IPS-NIHi7 (cell line): ENCODE measurements at regions not wholly inside any gene's neighbourhood (a gene's known extent, or its start where the extent isn't known, plus 50 kb on each side); places are given as distances from the start of the nearest gene placed in this dataset.

Experiments
- DNase-seq: peaks from one replicate; pipeline ENCODE4 v3.0.0; 2012; ENCODE audit warnings: mixed read lengths; ENCODE audit errors: extremely low spot score

- no peak for DNase-seq
Measured at GRCh38 chr10:28811639-28812349, 134.5 kb downstream of the BAMBI start.

DNA sequence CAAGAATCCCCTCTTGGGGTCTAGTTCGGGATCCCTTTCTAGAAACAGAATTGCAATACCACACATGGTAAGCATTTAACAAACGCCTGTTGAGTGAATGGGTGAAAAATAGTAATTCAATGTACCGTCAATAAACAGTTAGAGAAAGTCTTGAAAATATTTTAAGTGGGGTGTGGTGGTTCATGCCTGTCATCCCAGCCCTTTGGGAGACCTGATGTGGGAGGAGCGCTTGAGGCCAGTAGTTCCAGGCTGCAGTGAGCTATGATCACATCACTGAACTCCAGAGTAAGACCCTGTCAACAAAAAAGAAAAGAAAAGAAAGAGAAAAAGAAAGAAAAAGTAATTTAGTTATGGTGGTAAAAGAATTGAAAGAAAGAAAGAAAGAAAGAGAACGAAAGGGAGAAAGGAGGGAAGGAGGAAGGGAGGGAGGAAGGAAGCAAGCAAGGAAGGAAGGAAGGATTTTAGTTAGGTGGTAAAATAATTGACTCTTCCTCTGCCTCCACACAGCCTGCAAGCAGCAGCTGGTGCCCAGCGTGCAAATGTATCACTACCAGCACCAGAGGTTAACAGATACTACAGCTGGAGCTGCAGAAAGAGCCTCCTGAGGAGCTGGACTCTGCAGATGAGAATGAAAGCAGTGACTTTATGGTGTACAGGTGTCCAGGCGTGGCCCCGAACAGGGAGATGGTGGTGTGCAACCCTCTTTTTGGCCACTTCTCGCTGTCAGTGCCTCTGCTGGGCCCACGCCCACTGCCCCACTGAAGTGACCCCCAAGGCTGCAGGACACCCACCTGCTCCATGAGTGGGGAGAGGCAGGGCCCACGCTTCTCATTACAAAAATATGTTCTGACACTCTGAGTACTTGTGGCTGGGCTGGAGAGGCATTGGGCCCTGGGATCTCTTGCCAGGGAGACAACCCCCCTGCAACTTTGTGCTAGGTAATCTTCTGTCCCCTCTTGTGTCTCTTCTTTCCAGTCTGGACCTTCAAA, 135.4 kb downstream of the BAMBI start:
- no peak for DNase-seq

DNA sequence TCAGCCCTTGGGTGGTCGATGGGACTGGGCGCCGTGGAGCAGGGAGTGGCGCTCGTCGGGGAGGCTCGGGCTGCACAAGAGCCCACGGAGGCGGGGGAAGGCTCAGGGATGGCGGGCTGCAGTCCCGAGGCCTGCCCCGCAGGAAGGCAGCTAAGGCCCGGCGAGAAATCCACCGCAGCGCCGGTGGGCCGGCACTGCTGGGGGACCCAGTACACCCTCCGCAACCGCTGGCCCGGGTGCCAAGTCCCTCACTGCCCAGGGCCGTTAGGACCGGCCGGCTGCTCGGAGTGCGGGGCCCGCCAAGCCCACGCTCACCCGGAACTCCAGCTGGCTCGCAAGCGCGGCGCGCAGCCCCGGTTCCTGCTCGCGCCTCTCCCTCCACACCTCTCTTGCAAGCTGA, 138.4 kb downstream of the BAMBI start:
- no peak for DNase-seq

GRCh38 chr10:28822719-28823464, 145.6 kb downstream of the BAMBI start:
- peak; percentile 33 for DNase-seq

GRCh38 chr10:28823501-28824075, 146.3 kb downstream of the BAMBI start:
- no peak for DNase-seq

DNA sequence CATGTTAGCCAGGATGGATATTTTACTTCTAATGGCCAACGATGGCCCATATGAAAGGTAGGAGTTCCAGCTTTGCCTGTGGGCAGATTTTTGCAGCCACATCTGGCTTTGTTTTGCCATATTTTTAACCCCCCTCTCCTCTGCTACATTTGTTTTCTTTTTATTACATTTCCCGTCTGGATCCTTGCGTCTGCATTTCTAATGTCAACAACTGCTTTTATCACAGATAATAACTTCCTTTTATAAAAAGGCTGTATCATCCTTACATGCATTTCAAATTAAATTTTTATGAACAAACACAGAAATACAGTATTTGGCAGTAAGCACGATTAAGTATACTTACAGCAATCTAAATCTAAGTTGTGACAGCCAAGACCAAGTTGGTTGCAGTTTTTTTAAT, 156.0 kb downstream of the BAMBI start:
- DNase-seq = no peak

GRCh38 chr10:28836435-28836743, 159.1 kb downstream of the BAMBI start:
- DNase-seq = no peak

DNA sequence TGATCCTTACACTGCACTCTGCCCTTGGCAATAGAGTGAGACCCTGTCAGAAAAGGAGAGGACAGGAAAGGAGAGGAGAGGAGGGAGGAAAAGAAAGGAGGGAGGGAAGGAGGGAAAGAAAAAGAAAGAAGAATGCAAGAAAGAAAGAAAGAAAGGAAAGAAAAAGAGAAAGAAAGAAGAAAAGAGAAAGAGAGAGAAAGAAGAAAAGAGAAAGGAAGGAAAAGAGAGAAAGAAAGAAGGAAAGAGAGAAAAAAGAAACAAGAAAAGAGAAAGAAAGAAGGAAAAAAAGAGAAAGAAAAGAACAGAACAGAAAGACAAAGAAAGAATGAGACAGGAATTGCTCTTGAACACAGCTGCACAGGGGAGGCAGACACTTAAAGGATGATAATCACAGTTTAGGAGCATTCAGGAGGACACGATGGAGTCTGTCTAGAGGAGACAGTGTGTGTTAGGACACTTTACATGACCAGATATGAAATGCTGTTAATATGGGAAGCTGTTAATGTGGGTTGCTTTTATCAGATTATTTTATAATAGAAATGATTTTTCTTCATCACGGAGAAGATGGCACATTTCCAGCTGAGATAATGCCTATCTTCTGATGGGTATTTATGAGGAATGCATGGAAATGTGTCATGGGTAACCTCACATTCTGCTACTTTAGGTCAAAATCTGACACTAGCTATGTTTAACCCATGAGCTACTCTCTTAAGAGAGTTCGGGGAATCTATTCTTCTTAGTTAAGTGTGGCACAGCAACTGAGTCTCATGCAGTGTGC, 160.5 kb downstream of the BAMBI start:
- DNase-seq = no peak

GRCh38 chr10:28838908-28839307, 161.6 kb downstream of the BAMBI start:
- no peak for DNase-seq

DNA sequence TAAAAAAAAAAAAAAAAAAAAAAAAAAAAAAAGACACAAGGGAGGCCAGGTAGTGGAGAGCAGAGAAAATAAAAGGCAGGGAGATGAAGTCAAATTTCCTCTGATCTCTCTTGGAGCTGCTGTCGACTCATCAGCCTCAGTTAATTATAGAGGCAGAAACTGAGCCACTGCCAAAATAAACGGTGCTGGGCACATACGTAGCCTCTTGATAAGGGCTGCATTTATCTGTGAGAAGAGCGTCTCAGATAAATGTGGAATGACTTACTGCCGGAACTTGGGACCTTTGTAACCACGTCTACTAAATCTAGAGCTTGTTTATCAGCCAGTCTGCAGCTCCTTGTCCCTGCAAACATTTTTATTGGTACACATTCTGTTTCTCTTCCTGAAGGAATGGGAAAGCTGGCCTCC, 162.3 kb downstream of the BAMBI start:
- no peak for DNase-seq

GRCh38 chr10:28840202-28840601, 162.9 kb downstream of the BAMBI start:
- DNase-seq = no peak

DNA sequence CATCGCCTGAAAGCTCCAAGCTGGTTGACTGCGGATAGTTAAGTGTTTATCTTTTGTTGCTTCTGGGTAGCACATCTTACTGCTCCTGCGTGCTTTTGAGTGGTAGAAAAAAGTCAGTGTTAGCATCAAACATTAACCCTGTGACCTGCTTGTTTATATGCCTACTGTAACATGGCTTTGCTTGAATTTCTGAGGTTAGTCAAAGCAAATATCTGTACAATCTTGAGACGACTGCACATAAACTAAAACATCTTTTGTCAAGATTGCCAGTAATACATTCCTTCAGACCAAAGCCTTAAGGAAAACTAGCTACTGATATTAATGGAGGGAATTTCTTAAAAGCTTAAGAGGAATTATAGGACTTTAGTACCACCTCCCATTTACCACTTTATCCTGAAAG, 163.7 kb downstream of the BAMBI start:
- no peak for DNase-seq

DNA sequence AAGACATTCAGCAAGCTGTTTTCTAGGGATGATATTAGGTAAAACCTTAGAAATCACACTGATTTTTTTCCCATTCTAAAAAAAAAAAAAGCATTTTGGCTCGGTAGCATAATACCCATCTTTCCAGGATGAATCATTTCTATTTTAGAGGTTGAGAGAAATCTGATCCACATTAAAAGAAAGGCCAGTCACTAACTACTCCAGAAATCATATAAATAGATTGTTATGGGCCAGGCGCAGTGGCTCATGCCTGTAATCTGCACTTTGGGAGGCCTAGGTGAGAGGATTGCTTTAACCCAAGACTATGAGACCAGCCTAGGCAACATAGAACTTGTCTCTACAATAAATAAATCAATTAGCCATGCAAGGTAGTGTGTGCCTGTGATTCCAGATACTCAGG, 164.3 kb downstream of the BAMBI start:
- no peak for DNase-seq

GRCh38 chr10:28842321-28842720, 165.0 kb downstream of the BAMBI start:
- DNase-seq = no peak

DNA sequence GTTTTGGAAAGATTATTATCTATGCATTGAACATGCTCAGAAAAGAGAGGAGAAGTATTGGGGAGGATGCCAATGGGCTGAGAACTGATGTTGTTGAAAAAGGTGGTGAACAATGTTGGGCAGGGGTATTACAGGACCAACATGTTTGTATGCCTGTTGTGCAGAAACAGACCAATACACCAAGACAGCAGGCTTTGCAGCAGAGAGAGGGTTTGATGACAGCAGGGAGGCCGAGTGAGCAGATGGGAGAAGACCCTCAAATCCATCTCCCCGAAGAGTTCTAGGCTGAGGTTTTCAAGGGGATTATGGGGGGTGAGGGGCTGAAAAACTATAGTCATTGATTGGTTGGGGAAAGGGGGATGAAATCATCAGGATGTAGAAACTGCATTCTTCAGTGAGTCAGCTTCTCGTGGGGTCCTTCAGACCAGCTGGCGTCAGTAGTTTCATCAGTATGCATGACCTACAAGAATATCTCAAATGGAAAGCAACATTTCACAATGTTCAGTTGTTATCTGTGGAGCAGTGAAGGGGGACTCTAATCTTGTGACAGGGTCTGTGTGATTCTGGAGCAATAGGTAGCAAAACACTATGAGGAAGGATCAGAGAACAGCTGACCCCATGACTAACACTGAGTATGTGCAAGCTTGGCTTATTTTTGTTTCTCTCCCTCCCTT, 167.8 kb downstream of the BAMBI start:
- DNase-seq = no peak

DNA sequence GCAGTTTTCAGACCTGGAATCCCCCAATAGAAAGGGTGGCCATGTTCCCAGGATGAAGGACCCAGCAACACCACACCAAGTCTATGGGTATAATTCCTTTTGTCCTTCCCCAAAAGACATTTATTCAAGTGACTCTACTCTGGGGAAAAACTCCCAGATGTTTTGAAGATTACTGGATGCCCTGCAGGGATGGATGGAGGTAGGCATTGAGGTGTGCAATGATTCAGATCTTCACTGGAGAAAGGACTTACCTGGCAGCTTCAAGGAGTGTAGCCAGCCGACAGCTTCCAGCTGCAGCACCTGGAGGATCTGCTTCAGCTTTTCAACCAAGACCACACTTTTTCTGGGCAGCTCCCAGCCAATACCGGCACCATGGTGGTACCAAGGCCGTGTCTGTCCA, 172.0 kb downstream of the BAMBI start:
- DNase-seq = no peak

DNA sequence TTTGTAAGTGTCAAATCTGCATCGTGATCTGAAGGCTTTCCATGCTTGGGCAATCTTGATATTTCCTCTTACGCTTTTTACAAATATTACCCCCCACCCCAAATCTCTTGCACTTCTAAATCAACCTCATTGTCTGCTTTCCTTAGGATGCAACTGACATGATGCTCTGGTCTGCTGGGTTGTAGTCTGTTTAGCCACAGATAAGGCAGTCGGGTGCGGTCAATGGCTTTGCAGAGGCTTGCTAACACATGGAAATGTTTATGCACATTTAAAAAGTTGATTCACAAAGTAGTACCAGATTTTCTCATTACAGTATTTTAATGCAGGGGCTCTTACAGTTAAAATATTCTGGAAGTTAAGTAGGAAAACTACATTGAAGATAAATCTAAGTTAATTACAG, 172.5 kb downstream of the BAMBI start:
- no peak for DNase-seq

DNA sequence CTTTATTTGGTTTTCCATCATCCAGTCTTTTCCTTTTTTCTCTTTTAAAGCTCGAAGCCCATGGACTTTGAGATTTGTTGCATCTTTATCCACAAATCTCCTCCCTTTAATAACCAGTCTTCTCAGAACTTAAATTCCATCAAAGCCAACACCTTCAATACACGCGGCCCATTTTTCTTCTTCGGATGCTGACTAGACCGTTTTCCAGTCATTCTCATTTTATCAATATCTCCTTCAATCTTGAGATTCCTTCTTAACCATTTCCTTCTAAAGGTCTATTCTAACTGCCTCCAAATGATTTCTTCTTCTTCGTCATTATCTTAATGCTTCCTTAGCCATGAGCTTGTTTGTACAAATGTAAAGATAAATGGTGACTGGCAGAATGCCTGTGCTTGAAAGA, 173.5 kb downstream of the BAMBI start:
- no peak for DNase-seq

DNA sequence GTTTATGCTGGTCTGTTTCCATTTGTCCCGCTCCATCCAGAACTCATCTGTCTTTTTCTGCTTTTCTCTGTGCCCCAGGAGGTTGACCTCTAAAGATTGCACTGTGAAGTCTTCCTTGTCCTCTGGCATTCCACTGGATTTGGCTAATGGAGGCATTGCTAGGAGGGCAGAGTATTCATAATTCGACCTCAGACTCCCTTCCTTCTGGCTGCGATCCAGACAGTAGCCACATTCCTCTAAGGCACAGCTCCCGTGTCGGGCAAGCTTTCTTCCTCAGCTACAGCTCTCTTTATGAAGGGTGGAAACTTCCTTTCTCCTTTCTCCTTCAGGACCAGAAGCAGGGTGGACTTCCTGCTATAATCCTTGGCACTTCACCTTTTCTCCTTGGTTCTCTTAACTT, 175.9 kb downstream of the BAMBI start:
- DNase-seq = no peak

GRCh38 chr10:28857164-28857563, 179.8 kb downstream of the BAMBI start:
- DNase-seq = no peak

- DNase-seq = peak; percentile 31
Measured at GRCh38 chr10:28858646-28859045, 181.3 kb downstream of the BAMBI start.
